ENCODE measurements at regions not wholly inside any gene's neighbourhood (a gene's known extent, or its start where the extent isn't known, plus 50 kb on each side); places are given as distances from the start of the nearest gene placed in this dataset.

DNA sequence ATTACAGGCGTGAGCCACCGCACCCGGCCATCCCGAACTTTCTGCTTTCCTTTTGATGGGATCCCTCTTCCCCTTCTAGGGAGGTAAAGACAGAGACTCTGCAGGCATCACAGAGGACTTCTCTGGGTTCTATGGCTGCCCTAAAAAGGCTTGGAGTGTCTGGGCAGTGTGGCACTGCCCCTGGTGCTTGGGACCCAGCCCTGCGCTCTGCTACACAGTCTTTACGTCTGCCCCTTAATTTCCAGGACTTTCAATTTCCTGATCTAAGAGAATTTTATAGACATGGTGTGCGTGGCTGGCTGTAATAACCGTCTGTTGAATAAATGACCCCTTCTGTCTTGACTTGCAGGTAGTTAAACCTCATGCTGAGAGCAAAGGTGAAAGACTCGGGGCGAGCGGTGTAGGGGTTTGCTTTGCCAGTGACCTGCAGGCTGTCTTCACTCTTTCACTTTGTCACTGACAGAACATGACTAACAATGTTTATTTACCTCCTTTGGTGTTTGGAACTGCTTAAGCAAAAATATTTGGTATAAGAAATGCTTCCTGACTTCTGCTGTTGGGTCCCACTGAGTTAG, 110.9 kb upstream of the MAP1LC3B2 start:
- TF ChIP-seq, protein P1, sequence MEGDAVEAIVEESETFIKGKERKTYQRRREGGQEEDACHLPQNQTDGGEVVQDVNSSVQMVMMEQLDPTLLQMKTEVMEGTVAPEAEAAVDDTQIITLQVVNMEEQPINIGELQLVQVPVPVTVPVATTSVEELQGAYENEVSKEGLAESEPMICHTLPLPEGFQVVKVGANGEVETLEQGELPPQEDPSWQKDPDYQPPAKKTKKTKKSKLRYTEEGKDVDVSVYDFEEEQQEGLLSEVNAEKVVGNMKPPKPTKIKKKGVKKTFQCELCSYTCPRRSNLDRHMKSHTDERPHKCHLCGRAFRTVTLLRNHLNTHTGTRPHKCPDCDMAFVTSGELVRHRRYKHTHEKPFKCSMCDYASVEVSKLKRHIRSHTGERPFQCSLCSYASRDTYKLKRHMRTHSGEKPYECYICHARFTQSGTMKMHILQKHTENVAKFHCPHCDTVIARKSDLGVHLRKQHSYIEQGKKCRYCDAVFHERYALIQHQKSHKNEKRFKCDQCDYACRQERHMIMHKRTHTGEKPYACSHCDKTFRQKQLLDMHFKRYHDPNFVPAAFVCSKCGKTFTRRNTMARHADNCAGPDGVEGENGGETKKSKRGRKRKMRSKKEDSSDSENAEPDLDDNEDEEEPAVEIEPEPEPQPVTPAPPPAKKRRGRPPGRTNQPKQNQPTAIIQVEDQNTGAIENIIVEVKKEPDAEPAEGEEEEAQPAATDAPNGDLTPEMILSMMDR (IDR thresholded peaks at IDR 0.05) = no peak
- no peak for TF ChIP-seq EZH2 (IDR thresholded peaks at IDR 0.05; ENCODE audit: borderline replicate concordance, insufficient read depth, low read depth, low read length, poor library complexity, severe bottlenecking)

Data from B cell (primary cell).